Islet of Langerhans (tissue), 1 donor: ENCODE measurements at regions not wholly inside any gene's neighbourhood (a gene's known extent, or its start where the extent isn't known, plus 50 kb on each side); places are given as distances from the start of the nearest gene placed in this dataset.
"Not testable (repeated sequence)": the region's sequence is repeated elsewhere in the genome, so short reads cannot be mapped to it uniquely, and the experiment has no call there.

ENCODE experiments used
- FAIRE-seq: peaks from one replicate; lab custom pipeline; 2011; peaks lifted over from hg19 to GRCh38; lab: Jason Lieb, UNC

GRCh38 chr1:214862421-214862820 is 220.1 kb upstream of the KCNK2 start:
- no peak for FAIRE-seq

GRCh38 chr1:214864896-214865688 is 217.4 kb upstream of the KCNK2 start:
- no peak for FAIRE-seq

- FAIRE-seq, result not testable (repeated sequence)
Observed at GRCh38 chr1:214870426-214870825, 212.1 kb upstream of the KCNK2 start.

GRCh38 chr1:214880956-214881355 is 201.6 kb upstream of the KCNK2 start:
- no peak for FAIRE-seq

GRCh38 chr1:214882616-214883015 is 199.9 kb upstream of the KCNK2 start:
- FAIRE-seq, result no peak

- no peak for FAIRE-seq
Observed at GRCh38 chr1:214895011-214895600, 187.4 kb upstream of the KCNK2 start.

GRCh38 chr1:214896921-214897320 is 185.6 kb upstream of the KCNK2 start:
- no peak for FAIRE-seq

GRCh38 chr1:214897581-214897980 is 185.0 kb upstream of the KCNK2 start:
- no peak for FAIRE-seq

GRCh38 chr1:214898161-214898560 is 184.4 kb upstream of the KCNK2 start:
- no peak for FAIRE-seq

- no peak for FAIRE-seq
Observed at GRCh38 chr1:214898718-214899117, 183.8 kb upstream of the KCNK2 start.

- FAIRE-seq, result no peak
Observed at GRCh38 chr1:214899908-214900460, 182.6 kb upstream of the KCNK2 start.

- FAIRE-seq, result no peak
Observed at GRCh38 chr1:214900590-214900989, 181.9 kb upstream of the KCNK2 start.

GRCh38 chr1:214901718-214902117 is 180.8 kb upstream of the KCNK2 start:
- no peak for FAIRE-seq

- no peak for FAIRE-seq
Observed at GRCh38 chr1:214902636-214903320, 179.8 kb upstream of the KCNK2 start.

- no peak for FAIRE-seq
Observed at GRCh38 chr1:214912127-214912526, 170.4 kb upstream of the KCNK2 start.

GRCh38 chr1:214913966-214914365 is 168.6 kb upstream of the KCNK2 start:
- no peak for FAIRE-seq

- no peak for FAIRE-seq
Observed at GRCh38 chr1:214917081-214917635, 165.4 kb upstream of the KCNK2 start.

- FAIRE-seq, result no peak
Observed at GRCh38 chr1:214918745-214919144, 163.8 kb upstream of the KCNK2 start.

GRCh38 chr1:214920337-214920736 is 162.2 kb upstream of the KCNK2 start:
- no peak for FAIRE-seq

- no peak for FAIRE-seq
Observed at GRCh38 chr1:214923278-214923915, 159.1 kb upstream of the KCNK2 start.

- no peak for FAIRE-seq
Observed at GRCh38 chr1:214927796-214928195, 154.7 kb upstream of the KCNK2 start.

- FAIRE-seq, result no peak
Observed at GRCh38 chr1:214928574-214928973, 154.0 kb upstream of the KCNK2 start.
